GM21447 (cell line): ENCODE measurements at regions not wholly inside any gene's neighbourhood (a gene's known extent, or its start where the extent isn't known, plus 50 kb on each side); places are given as distances from the start of the nearest gene placed in this dataset.
"Not testable (repeated sequence)": the region's sequence is repeated elsewhere in the genome, so short reads cannot be mapped to it uniquely, and the experiment has no call there.

Experiments used
- ATAC-seq: cut with Tn5 transposase; IDR thresholded peaks from one replicate; pipeline ENCODE4 v1.9.1; 2021; ENCODE audit not compliant: unreplicated experiment

- ATAC-seq = no peak
Observed at GRCh38 chr6:30832864-30833263, 51.5 kb upstream of the DDR1 start.

GRCh38 chr6:30830438-30830837 lies 53.9 kb upstream of the DDR1 start:
- no peak for ATAC-seq

- no peak for ATAC-seq
Observed at GRCh38 chr6:30829639-30830255, 54.6 kb upstream of the DDR1 start.

DNA sequence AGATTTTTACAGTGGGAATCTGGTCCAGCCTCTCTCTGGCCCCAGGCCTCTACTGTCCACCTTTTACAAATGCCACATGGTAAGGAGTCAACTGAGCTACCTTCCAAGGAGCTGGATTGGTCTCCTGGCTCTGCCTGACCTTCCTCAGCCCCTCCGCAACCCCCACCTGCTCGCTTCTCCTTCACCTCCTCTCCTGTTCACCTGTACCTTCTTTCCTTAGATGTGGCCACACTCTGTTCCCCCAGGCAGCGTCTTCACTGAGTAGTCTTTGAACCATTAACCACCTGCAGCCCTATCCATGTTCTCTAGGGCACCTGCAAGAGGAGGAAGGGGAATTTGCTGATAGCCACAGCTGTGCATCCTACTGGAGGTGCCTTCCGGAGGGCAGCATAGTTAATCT lies 55.3 kb upstream of the DDR1 start:
- ATAC-seq = no peak

DNA sequence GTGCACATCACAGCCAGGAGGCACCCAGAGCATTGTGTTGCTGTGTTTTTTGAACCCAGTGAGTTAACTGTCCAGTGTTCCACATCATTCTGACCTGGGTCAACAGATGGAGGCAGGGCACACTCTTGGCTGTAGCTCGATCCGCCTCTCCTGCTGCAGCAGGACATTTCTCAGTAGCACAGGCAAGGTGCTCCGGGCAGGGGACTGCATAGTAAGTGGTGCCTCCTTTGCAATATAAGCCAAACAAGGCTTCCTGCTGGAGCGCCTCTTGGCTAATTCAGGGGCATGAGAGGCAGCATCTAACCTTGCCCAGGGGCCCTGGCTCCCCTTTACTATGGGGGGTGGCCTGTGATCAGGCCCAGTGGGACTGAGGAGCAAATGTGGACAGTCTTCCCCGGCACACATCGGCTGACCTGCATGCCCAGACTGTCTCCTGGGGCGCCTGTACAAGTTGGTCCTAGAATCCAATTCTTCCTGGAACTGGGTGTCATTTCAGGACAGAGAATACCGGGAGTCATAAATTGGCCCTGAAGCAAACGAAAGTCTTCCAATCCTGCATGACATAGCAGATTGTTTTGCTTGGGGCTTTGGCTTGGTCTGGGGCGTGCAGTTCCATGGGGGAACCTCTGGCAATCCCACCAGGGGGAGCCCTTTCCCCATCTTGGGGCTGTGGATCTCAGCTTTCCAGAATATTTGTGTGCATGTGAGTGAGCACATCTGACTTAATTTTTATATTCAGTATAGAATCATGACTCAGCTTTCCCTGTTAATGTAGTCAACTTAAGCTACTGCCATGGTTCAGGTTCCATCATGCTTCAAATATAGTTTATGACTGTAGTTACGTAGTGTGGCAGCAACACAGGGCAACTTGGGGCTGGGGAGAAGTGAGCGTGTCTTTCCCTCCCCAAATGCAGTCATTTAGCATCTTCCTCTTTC lies 56.0 kb upstream of the DDR1 start:
- ATAC-seq = no peak

- no peak for ATAC-seq
Observed at GRCh38 chr6:30826961-30827342, 57.4 kb upstream of the DDR1 start.

GRCh38 chr6:30824698-30825097 lies 59.6 kb upstream of the DDR1 start:
- no peak for ATAC-seq

GRCh38 chr6:30823534-30823865 lies 60.8 kb upstream of the DDR1 start:
- no peak for ATAC-seq

DNA sequence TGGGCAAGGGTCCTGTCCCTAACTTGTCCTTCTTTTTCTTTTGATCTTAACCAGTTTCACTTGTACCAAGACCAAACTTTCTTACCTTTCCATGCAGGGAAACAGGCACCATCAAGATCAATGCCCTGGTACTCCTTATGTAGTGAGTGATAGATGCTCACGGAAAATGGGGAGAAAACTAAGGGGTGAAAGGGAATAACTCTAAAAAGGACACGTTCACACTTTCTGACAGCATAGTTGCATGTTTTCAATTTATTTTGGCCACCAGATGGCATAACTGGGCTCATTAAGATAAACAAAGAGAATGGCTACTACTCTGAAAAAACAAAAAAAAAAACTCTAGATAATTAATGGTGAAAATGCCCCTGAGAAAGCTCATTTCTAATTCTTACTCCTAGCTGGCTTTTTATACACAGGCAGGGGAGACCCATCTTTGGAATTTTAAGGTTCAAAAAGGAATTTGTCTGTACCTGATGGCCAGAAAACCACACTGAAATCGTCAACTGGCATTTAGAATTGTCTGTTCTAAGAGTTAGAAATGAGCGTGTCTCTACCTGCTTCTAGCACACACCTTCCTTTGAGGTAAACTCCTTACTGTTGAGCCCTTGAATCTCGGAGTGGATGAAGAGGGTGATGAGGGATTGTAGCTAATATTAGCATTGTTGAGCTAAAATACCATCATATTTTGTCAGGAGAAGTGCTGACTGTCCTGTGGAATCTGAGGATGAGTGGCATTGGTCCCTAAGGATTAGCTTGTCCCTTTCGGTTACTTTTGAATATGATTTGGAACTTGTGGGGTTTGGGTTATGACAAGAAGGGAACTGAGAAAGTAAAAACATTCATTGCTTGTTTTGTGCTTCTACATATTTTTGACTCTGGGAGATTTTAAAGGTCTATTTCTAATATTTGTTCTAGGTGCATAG lies 62.2 kb upstream of the DDR1 start:
- ATAC-seq = no peak

- ATAC-seq = no peak
Observed at GRCh38 chr6:30820193-30820592, 64.1 kb upstream of the DDR1 start.

- ATAC-seq = no peak
Observed at GRCh38 chr6:30819297-30819917, 64.9 kb upstream of the DDR1 start.

DNA sequence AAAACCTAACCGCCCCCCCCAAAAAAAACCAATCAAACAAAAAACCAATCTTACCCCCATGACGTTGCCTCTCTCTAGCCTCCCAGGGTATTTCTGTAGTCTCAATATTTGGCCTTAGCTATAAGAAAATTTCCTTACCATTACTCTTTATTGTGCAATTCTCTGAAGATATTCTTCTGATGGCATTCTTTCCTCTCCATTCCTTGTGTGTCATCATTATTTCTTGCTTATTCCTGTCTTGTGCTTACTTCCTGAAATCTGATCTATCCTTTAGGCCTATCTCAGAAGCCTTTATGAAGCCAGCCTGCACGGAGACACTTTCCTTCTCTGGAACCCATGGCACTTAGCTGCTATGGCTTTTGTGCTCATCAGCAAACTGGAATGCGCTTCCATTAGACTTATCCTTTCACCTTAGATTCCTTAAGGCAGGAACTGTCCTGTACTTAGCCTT lies 65.9 kb upstream of the DDR1 start:
- no peak for ATAC-seq

GRCh38 chr6:30816791-30817739 lies 67.3 kb upstream of the DDR1 start:
- ATAC-seq = peak; percentile 59

DNA sequence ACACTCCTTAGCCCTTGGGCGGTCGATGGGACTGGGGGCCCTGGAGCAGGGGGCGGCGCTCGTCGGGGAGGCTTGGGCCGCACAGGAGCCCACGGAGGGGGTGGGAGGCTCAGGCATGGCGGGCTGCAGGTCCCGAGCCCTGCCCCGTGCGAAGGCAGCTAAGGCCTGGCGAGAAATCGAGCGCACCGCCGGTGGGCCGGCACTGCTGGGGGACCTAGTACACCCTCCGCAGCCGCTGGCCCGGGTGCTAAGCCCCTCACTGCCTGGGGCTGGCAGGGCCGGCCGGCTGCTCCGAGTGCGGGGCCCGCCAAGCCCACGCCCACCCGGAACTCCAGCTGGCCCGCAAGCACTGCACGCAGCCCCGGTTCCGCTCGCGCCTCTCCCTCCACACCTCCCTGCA lies 68.0 kb upstream of the DDR1 start:
- ATAC-seq = not testable (repeated sequence)

DNA sequence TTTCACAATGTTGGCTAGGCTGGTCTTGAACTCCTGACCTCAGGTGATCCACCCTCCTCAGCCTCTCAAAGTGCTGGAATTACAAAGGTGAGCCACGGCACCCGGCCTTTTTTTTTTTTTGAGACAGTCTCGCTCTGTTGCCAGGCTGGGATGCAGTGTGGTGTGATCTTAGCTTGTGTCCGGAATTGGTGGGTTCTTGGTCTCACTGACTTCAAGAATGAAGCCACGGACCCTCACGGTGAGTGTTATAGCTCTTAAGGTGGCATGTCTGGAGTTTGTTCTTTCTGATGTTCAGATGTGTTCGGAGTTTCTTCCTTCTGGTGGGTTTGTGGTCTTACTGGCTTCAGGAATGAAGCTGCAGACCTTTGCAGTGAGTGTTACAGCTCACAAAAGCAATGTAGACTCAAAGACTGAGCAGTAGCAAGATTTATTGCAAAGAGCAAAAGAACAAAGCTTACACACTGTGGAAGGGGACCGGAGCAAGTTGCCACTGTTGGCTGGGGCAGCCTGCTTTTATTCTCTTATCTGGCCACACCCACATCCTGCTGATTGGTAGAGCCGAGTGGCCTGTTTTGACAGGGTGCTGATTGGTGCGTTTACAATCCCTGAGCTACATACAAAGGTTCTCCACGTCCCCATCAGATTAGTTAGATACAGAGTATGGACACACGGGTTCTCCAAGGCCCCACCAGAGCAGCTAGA lies 69.1 kb upstream of the DDR1 start:
- not testable (repeated sequence) for ATAC-seq

DNA sequence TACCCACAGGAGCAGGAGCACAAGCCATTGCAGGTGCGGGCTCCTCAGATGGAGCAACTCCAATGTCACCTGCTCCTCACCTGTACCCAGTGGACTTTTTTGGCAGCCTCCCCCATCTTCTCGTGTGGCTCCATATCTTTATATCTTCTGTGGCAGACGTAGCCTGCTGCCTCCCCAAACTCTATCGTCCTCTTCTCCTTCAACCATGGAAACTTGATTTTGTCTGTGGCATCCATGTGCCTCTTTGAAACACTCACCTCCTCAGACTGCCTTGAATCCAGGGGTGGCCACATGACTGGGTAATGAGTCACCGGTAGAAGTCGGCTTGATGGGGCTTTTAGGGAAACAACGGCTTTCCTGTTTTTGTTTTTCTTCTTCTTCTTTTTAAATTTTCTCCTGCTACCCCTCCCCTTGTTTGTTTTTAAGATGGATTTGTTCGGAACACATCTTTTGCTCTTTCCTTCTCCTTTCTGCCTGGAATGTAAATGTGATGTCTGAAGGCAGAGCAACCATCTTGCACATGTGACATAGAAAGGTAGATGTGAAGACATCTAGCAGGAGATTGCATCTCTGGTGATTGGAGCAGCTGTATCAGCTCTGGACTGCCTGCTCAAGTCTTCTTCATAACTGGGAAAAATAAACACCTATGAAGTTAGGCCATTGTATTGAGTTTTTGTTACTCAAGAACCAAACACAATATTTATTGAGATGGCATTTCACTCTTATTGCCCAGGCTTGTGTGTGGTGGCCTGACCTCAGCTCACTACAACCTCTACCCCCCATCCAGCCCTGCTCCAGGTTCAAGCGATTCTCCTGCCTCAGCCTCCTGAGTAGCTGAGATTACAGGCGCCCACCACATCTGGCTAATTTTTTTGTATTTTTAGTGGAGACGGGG lies 69.9 kb upstream of the DDR1 start:
- no peak for ATAC-seq

GRCh38 chr6:30813631-30814145 lies 69.3 kb upstream of the IER3 start:
- ATAC-seq = no peak

- peak; percentile 93 for ATAC-seq
Observed at GRCh38 chr6:30810813-30811339, 66.5 kb upstream of the IER3 start.
